Fibroblast of pulmonary artery (primary cell): ENCODE measurements at regions not wholly inside any gene's neighbourhood (a gene's known extent, or its start where the extent isn't known, plus 50 kb on each side); places are given as distances from the start of the nearest gene placed in this dataset.
A peak's percentile ranks its signal among the peaks of the same experiment; 100 is the strongest.

Source experiments
- DNase-seq: peaks from one replicate; pipeline ENCODE4 v3.0.0-alpha.2; 2010; ENCODE audit warnings: low read depth
- H3K4me3 ChIP-seq: replicated peaks from 2 replicates; pipeline ENCODE4 v1.5.1; 2011; ENCODE audit warnings: low read depth, mild to moderate bottlenecking, control low read depth, low read length, moderate library complexity
- CTCF ChIP-seq: IDR thresholded peaks from 2 replicates; pipeline ENCODE4 v1.5.1; 2011; ENCODE audit warnings: mild to moderate bottlenecking, control low read depth, low read length, inconsistent platforms; ENCODE audit errors: missing control alignments

- no peak overlapping the region for H3K4me3 ChIP-seq
- no peak for TF ChIP-seq CTCF
- DNase-seq = no peak
These were observed 102.1 kb upstream of the TLE3 start for GRCh38 chr15:70199540-70200410.

- no peak for TF ChIP-seq CTCF
- no peak overlapping the region for H3K4me3 ChIP-seq
- no peak for DNase-seq
These were observed 101.4 kb upstream of the TLE3 start for GRCh38 chr15:70199124-70199482.

DNA sequence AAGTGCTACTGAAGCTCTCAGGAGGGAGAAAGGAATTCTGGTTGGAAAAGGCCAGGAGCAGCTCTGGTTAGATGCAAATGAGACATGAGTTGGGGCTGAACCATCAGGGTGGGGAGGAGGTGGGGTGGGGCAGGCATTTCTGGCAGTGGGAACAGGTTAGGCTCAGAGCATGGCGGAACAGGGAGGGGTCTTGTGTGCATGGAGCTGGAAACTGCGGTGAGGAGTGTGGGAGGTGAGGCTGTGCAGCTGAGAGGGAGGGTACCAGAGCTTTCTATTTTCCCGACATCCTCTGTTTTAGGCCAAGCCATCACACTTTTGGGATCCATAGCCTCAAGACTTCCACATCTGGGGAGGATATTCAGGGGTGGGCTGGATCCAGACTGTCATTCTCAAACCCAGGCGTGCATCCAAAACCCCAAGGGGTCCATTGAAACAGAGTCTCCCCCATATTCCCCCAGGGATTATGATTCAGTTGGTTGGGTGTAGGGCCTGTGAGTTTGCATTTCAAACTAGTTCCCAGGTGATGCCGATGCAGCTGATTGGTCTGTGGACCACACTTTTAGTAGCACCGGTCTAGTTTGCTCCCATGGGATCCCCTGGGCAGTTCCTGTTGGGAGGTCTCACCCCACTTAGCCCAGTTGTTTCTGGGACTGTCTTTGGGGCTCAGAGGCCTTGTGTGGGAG is 100.9 kb upstream of the TLE3 start:
- DNase-seq = no peak
- H3K4me3 ChIP-seq = no peak overlapping the region
- no peak for TF ChIP-seq CTCF

- H3K4me3 ChIP-seq = no peak overlapping the region
- no peak for DNase-seq
- TF ChIP-seq CTCF = no peak
These were observed 100.2 kb upstream of the TLE3 start for GRCh38 chr15:70197945-70198361.

GRCh38 chr15:70197318-70197944 is 99.7 kb upstream of the TLE3 start:
- DNase-seq = no peak
- H3K4me3 ChIP-seq = no peak overlapping the region
- no peak for TF ChIP-seq CTCF

- DNase-seq = peak; percentile 97
- H3K4me3 ChIP-seq = no peak overlapping the region
- TF ChIP-seq CTCF = no peak
These were observed 98.9 kb upstream of the TLE3 start for GRCh38 chr15:70196372-70197316.
